ENCODE measurements at regions not wholly inside any gene's neighbourhood (a gene's known extent, or its start where the extent isn't known, plus 50 kb on each side); places are given as distances from the start of the nearest gene placed in this dataset.

GRCh38 chr2:217294211-217294610, 434.3 kb upstream of the TNP1 start:
- no peaks in the 10 kb centered on the region for H3K9me3 ChIP-seq (ENCODE audit: control insufficient read depth, low read length)
- no peaks in the 10 kb centered on the region for H3K4me1 ChIP-seq (ENCODE audit: control insufficient read depth, insufficient read depth, low read length, poor library complexity, severe bottlenecking)
- no peak overlapping the region for H3K27ac ChIP-seq (ENCODE audit: insufficient read depth, low read length, poor library complexity, severe bottlenecking)
- H3K4me3 ChIP-seq (ENCODE audit: insufficient read depth, low read depth, low read length, poor library complexity, severe bottlenecking): no peak overlapping the region
- H3K27me3 ChIP-seq (replicated peaks; ENCODE audit: control insufficient read depth, insufficient read depth, low read length, poor library complexity, severe bottlenecking): no peaks in the 10 kb centered on the region
- no peaks in the 10 kb centered on the region for H3K36me3 ChIP-seq (ENCODE audit: control insufficient read depth, insufficient read depth, low read length)
- no peak for DNase-seq

GRCh38 chr2:217293607-217294006, 433.7 kb upstream of the TNP1 start:
- no peak overlapping the region for H3K4me3 ChIP-seq (ENCODE audit: insufficient read depth, low read depth, low read length, poor library complexity, severe bottlenecking)
- H3K9me3 ChIP-seq (ENCODE audit: control insufficient read depth, low read length): no peaks in the 10 kb centered on the region
- no peaks in the 10 kb centered on the region for H3K36me3 ChIP-seq (ENCODE audit: control insufficient read depth, insufficient read depth, low read length)
- no peak overlapping the region for H3K27ac ChIP-seq (ENCODE audit: insufficient read depth, low read length, poor library complexity, severe bottlenecking)
- H3K4me1 ChIP-seq (ENCODE audit: control insufficient read depth, insufficient read depth, low read length, poor library complexity, severe bottlenecking): no peaks in the 10 kb centered on the region
- H3K27me3 ChIP-seq (replicated peaks; ENCODE audit: control insufficient read depth, insufficient read depth, low read length, poor library complexity, severe bottlenecking): no peaks in the 10 kb centered on the region
- no peak for DNase-seq

GRCh38 chr2:217293046-217293445, 433.2 kb upstream of the TNP1 start:
- Histone ChIP-seq H3K9me3 (ENCODE audit: control insufficient read depth, low read length) (no peaks in the 10 kb centered on the region), H3K4me3 (ENCODE audit: insufficient read depth, low read depth, low read length, poor library complexity, severe bottlenecking) (no peak overlapping the region), H3K4me1 (ENCODE audit: control insufficient read depth, insufficient read depth, low read length, poor library complexity, severe bottlenecking) (no peaks in the 10 kb centered on the region), H3K27ac (ENCODE audit: insufficient read depth, low read length, poor library complexity, severe bottlenecking) (no peak overlapping the region), H3K36me3 (ENCODE audit: control insufficient read depth, insufficient read depth, low read length) (no peaks in the 10 kb centered on the region), H3K27me3 (replicated peaks; ENCODE audit: control insufficient read depth, insufficient read depth, low read length, poor library complexity, severe bottlenecking) (no peaks in the 10 kb centered on the region)
- no peak for DNase-seq

GRCh38 chr2:217291259-217291658, 431.4 kb upstream of the TNP1 start:
- Histone ChIP-seq H3K27me3 (replicated peaks; ENCODE audit: control insufficient read depth, insufficient read depth, low read length, poor library complexity, severe bottlenecking) (no peaks in the 10 kb centered on the region), H3K4me1 (ENCODE audit: control insufficient read depth, insufficient read depth, low read length, poor library complexity, severe bottlenecking) (no peaks in the 10 kb centered on the region), H3K36me3 (ENCODE audit: control insufficient read depth, insufficient read depth, low read length) (no peaks in the 10 kb centered on the region), H3K27ac (ENCODE audit: insufficient read depth, low read length, poor library complexity, severe bottlenecking) (no peak overlapping the region), H3K9me3 (ENCODE audit: control insufficient read depth, low read length) (no peaks in the 10 kb centered on the region), H3K4me3 (ENCODE audit: insufficient read depth, low read depth, low read length, poor library complexity, severe bottlenecking) (no peak overlapping the region)
- no peak for DNase-seq

GRCh38 chr2:217290467-217290866, 430.6 kb upstream of the TNP1 start:
- no peaks in the 10 kb centered on the region for H3K36me3 ChIP-seq (ENCODE audit: control insufficient read depth, insufficient read depth, low read length)
- H3K4me1 ChIP-seq (ENCODE audit: control insufficient read depth, insufficient read depth, low read length, poor library complexity, severe bottlenecking): no peaks in the 10 kb centered on the region
- no peak overlapping the region for H3K27ac ChIP-seq (ENCODE audit: insufficient read depth, low read length, poor library complexity, severe bottlenecking)
- no peak overlapping the region for H3K4me3 ChIP-seq (ENCODE audit: insufficient read depth, low read depth, low read length, poor library complexity, severe bottlenecking)
- no peak for DNase-seq
- H3K27me3 ChIP-seq (replicated peaks; ENCODE audit: control insufficient read depth, insufficient read depth, low read length, poor library complexity, severe bottlenecking): no peaks in the 10 kb centered on the region
- no peaks in the 10 kb centered on the region for H3K9me3 ChIP-seq (ENCODE audit: control insufficient read depth, low read length)

- DNase-seq: no peak
- no peaks in the 10 kb centered on the region for H3K36me3 ChIP-seq (ENCODE audit: control insufficient read depth, insufficient read depth, low read length)
- no peak overlapping the region for H3K27ac ChIP-seq (ENCODE audit: insufficient read depth, low read length, poor library complexity, severe bottlenecking)
- no peaks in the 10 kb centered on the region for H3K27me3 ChIP-seq (replicated peaks; ENCODE audit: control insufficient read depth, insufficient read depth, low read length, poor library complexity, severe bottlenecking)
- no peaks in the 10 kb centered on the region for H3K9me3 ChIP-seq (ENCODE audit: control insufficient read depth, low read length)
- no peaks in the 10 kb centered on the region for H3K4me1 ChIP-seq (ENCODE audit: control insufficient read depth, insufficient read depth, low read length, poor library complexity, severe bottlenecking)
- no peak overlapping the region for H3K4me3 ChIP-seq (ENCODE audit: insufficient read depth, low read depth, low read length, poor library complexity, severe bottlenecking)
Observed at GRCh38 chr2:217289907-217290280, 430.0 kb upstream of the TNP1 start.

- H3K4me3 ChIP-seq (ENCODE audit: insufficient read depth, low read depth, low read length, poor library complexity, severe bottlenecking): no peak overlapping the region
- no peaks in the 10 kb centered on the region for H3K4me1 ChIP-seq (ENCODE audit: control insufficient read depth, insufficient read depth, low read length, poor library complexity, severe bottlenecking)
- no peaks in the 10 kb centered on the region for H3K27me3 ChIP-seq (replicated peaks; ENCODE audit: control insufficient read depth, insufficient read depth, low read length, poor library complexity, severe bottlenecking)
- no peak for DNase-seq
- H3K9me3 ChIP-seq (ENCODE audit: control insufficient read depth, low read length): no peaks in the 10 kb centered on the region
- no peaks in the 10 kb centered on the region for H3K36me3 ChIP-seq (ENCODE audit: control insufficient read depth, insufficient read depth, low read length)
- H3K27ac ChIP-seq (ENCODE audit: insufficient read depth, low read length, poor library complexity, severe bottlenecking): no peak overlapping the region
Observed at GRCh38 chr2:217289177-217289906, 429.5 kb upstream of the TNP1 start.

- no peaks in the 10 kb centered on the region for H3K27me3 ChIP-seq (replicated peaks; ENCODE audit: control insufficient read depth, insufficient read depth, low read length, poor library complexity, severe bottlenecking)
- H3K4me3 ChIP-seq (ENCODE audit: insufficient read depth, low read depth, low read length, poor library complexity, severe bottlenecking): no peak overlapping the region
- H3K36me3 ChIP-seq (ENCODE audit: control insufficient read depth, insufficient read depth, low read length): no peaks in the 10 kb centered on the region
- H3K9me3 ChIP-seq (ENCODE audit: control insufficient read depth, low read length): no peaks in the 10 kb centered on the region
- H3K4me1 ChIP-seq (ENCODE audit: control insufficient read depth, insufficient read depth, low read length, poor library complexity, severe bottlenecking): no peaks in the 10 kb centered on the region
- H3K27ac ChIP-seq (ENCODE audit: insufficient read depth, low read length, poor library complexity, severe bottlenecking): no peak overlapping the region
- no peak for DNase-seq
Observed at GRCh38 chr2:217288472-217289063, 428.7 kb upstream of the TNP1 start.

GRCh38 chr2:217286833-217287232, 427.0 kb upstream of the TNP1 start:
- H3K36me3 ChIP-seq (ENCODE audit: control insufficient read depth, insufficient read depth, low read length): no peaks in the 10 kb centered on the region
- no peaks in the 10 kb centered on the region for H3K9me3 ChIP-seq (ENCODE audit: control insufficient read depth, low read length)
- no peaks in the 10 kb centered on the region for H3K4me1 ChIP-seq (ENCODE audit: control insufficient read depth, insufficient read depth, low read length, poor library complexity, severe bottlenecking)
- H3K4me3 ChIP-seq (ENCODE audit: insufficient read depth, low read depth, low read length, poor library complexity, severe bottlenecking): no peak overlapping the region
- no peak overlapping the region for H3K27ac ChIP-seq (ENCODE audit: insufficient read depth, low read length, poor library complexity, severe bottlenecking)
- no peak for DNase-seq
- no peaks in the 10 kb centered on the region for H3K27me3 ChIP-seq (replicated peaks; ENCODE audit: control insufficient read depth, insufficient read depth, low read length, poor library complexity, severe bottlenecking)

- Histone ChIP-seq H3K27me3 (replicated peaks; ENCODE audit: control insufficient read depth, insufficient read depth, low read length, poor library complexity, severe bottlenecking) (no peaks in the 10 kb centered on the region), H3K4me3 (ENCODE audit: insufficient read depth, low read depth, low read length, poor library complexity, severe bottlenecking) (no peak overlapping the region), H3K27ac (ENCODE audit: insufficient read depth, low read length, poor library complexity, severe bottlenecking) (no peak overlapping the region), H3K36me3 (ENCODE audit: control insufficient read depth, insufficient read depth, low read length) (no peaks in the 10 kb centered on the region), H3K4me1 (ENCODE audit: control insufficient read depth, insufficient read depth, low read length, poor library complexity, severe bottlenecking) (no peaks in the 10 kb centered on the region), H3K9me3 (ENCODE audit: control insufficient read depth, low read length) (no peaks in the 10 kb centered on the region)
- DNase-seq: no peak
Observed at GRCh38 chr2:217285926-217286325, 426.1 kb upstream of the TNP1 start.
